HG03108 (cell line): ENCODE measurements at regions not wholly inside any gene's neighbourhood (a gene's known extent, or its start where the extent isn't known, plus 50 kb on each side); places are given as distances from the start of the nearest gene placed in this dataset.

Experiments
- ATAC-seq: cut with Tn5 transposase; IDR thresholded peaks from one replicate; pipeline ENCODE4 v1.9.1; 2021; ENCODE audit warnings: moderate library complexity; ENCODE audit not compliant: unreplicated experiment

GRCh38 chr7:22589641-22590201, 89.7 kb upstream of the STEAP1B start:
- no peak for ATAC-seq

GRCh38 chr7:22588351-22588750, 88.4 kb upstream of the STEAP1B start:
- no peak for ATAC-seq

DNA sequence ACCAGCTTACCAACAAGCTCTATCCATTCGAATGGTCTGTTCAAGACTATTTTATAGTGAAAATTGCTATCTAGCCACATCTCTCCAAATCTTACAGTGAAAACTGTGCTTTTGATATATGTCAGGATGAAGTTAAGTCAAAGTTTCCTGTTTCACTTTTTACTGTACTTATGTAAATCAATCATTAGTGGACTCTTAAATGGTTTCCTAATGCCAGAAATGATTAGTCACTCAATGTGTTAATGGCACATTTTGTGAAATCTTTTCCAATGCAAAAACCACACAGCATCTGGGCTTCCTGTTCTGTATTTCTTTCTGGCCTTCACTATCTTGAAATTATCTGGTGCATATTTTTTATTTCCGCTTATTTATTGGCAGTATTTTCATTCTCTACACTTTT, 87.3 kb upstream of the STEAP1B start:
- ATAC-seq = no peak

DNA sequence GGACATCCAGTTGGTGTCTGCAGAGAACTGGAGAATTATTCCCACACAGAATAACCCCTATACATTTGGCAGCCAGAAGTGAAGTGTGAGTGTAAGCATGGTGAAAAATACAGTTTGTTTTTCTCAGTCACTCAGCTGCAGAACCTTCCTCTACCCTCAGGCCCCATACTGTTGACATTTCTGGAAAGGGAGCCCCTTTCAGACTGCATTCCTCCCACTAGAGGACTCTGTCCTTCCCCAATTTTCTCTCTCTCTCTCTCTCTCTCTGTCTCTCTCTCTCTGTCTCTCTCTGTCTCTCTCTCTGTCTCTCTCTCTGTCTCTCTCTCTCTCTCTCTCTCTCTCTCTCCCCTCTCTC, 86.8 kb upstream of the STEAP1B start:
- no peak for ATAC-seq

DNA sequence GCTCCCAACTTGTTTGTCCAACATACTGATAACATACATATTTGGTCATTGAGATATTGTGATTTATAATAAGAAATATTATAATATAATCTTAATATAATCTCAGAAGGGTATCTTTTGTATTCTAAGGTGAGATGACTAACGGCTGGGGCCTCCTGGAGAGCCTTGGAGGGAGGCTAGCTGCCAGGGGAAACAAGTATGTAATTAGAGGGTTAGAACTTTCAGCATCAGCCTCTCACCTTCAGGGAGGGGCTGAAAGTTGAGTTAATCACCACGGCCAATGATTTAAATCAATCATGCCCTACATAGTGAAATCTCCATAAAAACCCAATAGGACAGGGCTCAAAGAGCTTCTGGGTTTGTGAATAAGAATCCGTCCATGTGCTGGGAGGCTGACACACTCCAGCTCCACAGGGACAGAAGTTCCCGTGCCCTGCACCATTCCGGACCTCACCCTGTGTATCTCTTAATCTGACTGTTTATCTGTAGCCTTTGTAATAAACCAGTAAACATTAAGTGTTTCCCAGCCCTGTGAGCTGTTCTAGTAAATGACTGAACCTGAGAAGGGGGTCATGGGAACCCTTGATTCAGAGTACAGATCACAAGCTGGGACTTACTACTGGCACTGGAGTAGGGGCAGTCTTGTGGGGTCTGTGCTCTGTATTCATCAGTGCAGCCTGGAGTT, 86.3 kb upstream of the STEAP1B start:
- ATAC-seq = no peak

DNA sequence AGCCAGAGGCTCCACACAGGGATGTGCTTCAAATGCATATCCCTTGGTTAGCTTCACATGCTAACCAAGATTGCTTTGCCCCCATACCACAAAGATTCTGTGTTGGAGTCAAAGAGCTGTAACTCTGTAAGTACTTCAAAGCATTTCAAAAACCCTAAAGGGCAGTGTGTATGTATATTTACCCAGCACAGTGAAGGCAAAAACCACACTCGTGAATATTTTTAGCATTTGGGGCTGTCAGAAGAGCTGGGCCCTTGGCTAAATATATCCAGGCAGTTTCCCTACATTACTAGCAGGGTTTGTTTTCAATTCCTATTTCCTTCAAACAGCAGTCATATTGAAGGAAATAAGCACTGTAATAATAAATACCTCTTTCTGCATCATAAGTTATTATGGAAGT, 84.2 kb upstream of the STEAP1B start:
- ATAC-seq = no peak

DNA sequence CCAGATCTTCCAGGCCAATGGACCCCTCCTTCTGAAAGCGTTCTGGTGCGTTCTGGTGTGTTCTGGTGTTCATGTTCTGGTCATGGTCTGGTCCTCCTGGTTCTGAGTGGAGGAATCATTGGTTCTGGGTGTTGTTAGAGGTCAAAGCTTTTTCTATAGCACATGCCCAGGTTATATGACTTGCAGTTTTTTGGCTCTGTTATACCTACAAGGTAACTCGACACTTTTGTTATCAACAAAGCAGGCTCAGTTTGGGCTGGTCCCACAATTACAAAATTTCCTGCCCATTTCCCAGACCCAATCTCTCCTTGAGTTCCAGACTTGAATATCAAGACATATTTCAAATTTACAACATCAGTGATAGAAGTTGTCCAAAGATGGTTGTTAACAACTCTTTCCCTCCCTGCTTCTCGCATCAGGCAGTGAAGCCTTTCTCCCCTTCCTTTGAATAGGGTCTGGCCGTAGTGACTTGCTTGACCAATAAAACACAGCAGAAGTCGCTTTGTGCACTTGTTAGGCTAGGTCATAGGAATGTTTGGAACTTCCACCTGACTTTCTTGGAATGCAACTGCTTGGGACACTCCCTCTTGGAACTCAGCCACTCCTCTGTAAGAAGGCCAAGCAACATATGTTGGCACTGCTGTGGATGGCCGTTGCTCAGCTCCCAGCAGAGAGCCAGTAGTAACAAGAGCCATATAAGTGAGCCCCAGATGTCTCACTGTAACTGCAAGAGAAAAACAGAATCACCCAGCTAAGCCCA, 83.1 kb upstream of the STEAP1B start:
- ATAC-seq = no peak

GRCh38 chr7:22581099-22581498, 81.1 kb upstream of the STEAP1B start:
- no peak for ATAC-seq

- no peak for ATAC-seq
Measured at GRCh38 chr7:22579961-22580360, 80.0 kb upstream of the STEAP1B start.

- no peak for ATAC-seq
Measured at GRCh38 chr7:22578007-22578733, 78.2 kb upstream of the STEAP1B start.

- ATAC-seq = no peak
Measured at GRCh38 chr7:22577470-22578001, 77.5 kb upstream of the STEAP1B start.

DNA sequence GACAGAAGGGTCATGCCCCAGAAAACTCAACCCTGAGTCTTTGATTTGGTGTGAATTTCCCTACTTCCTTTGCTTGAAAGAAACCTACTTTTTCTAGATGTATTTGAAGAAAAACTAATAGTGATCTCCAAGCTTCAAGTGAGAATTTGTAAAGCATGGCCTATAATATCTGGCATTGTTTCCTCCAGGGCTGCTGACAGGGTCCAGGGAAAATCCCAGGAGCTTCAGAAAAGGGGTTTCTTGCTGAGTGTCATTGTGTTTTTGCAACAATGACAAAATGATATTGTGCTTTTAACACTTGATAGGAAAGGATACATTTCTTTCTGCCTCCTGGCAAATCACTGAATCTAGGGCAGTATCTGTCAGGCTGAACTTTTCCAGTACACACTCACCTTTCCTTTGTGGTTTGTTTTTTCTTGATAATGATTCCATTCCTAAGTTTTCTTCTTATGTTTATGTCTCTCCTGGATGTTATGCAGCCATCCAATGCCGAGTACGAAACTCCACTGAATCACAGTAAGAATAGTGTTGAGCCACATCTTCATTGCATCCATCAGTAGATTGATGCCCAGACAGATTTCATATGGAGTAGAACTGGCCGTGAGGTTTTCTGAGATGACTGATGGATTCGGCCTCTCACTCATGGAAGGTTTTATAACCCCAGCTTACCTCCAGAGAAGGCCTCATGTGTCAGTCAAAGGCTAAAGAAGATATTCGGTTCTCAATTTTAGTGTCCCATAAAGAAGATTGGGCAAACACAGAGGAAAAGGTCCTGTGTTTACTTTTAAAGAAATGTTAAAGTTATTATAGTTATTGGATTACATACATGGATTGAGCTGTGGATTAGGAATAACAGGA, 76.9 kb upstream of the STEAP1B start:
- no peak for ATAC-seq

DNA sequence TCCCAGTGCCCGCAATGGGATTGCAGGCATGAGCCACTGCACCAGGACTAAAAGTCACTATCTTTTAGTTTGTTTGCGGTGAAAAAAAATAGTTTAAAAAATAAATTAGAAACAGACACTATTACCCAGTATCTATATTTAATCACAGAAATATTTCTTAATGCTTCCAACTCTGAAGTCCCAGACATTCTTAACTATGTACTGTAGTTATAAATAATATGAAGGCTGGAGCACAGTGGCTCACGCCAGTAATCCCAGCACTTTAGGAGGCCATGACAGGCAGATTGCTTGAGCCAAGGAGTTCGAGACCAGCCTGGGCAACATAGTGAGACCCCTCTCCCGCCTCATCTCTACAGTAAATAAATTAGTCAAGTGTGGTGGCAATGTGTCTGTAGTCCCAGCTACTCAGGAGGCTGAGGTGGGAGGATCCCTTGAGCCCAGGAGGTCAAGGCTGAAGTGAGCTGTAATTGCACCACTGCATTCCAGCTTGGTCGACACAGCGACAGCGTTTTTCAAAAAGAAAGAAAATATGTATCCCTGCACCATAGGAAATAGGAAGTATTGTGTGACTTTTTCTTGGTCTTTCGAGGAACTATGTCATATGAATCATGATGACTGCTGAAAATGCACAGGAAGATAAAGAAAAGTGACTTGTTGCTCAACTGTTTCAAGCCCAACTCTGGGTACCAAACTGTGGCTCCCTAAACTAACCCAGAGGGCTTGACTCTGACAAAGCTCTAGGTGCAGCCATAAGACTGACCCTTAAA, 74.9 kb upstream of the STEAP1B start:
- no peak for ATAC-seq

DNA sequence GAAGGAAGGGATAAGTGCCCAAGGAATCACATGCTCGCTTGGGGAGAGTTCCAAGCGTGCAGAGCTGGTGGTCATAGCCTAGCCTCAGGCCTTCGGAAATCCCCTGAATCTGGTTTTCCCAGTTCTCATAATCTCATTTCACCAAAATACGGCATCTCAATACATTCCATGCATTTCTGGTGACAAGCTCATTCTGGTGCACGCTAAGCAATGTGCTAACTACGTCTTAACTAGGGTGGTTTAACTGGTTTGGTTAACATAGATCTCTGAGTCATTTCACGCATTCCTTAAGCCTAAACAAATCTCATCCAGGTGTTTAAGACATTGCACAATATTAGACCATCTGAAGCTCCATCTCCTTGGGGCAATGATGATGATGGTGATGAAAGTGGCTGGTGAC, 72.9 kb upstream of the STEAP1B start:
- ATAC-seq = no peak

DNA sequence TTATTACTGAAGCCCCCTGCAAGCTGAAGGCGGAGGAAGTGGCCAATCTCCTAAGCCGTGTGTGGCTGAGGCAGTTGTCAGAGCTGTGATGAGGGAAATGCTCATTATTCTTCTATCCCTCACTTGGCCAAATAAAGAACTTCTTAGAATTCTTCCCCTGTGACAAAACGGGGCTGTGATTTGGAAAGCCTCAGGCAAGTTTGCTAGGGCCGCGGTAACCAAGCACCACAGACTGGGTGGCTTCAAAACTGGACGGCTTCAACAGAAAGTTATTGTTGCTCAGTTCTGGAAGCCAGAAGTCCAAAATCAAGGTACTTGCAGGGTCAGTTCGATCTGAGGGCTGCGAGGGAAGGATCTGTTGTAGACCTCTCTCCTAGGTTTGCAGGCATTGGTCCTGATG, 72.3 kb upstream of the STEAP1B start:
- no peak for ATAC-seq

- ATAC-seq = no peak
Measured at GRCh38 chr7:22571766-22572165, 71.8 kb upstream of the STEAP1B start.

GRCh38 chr7:22569586-22570321, 69.8 kb upstream of the STEAP1B start:
- no peak for ATAC-seq

DNA sequence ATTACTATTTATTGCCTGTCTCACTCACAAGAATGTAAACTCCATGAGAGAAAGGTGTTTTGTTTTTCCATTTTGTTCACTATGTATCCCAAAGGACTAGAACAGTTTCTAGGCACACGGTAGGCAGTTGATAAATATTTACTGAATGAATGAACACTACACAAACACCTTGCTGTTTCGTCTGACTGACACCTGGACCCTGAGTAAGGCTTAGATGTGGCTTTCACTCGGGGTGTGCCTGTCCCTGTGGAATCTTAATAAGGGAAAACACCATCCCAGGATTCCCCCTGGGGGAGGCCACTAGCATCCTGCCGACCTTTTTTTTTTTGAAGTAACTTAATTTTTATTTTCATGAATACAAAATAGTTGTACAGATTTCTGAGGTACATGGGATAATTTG, 66.6 kb upstream of the STEAP1B start:
- no peak for ATAC-seq

DNA sequence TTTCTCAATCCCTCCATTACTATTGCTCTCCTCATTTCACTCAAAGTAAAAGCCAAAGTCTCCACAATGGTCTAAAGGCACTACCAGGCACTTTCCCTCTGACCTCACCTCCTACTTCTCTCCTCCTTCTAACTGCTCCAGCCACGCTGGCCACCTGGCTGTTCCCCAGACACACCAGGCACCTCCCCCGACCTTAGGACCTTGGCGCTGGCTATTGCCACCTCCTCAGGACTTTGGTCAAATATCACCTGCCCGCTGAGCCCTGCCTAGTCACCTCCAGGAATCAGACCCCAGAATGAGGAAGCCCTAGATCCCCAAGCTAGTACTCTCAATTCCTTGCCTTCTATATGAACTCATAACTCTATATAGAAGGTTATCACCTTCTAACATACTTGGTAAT, 66.2 kb upstream of the STEAP1B start:
- no peak for ATAC-seq
